ENCODE measurements at regions not wholly inside any gene's neighbourhood (a gene's known extent, or its start where the extent isn't known, plus 50 kb on each side); places are given as distances from the start of the nearest gene placed in this dataset.

- no peak for TF ChIP-seq ATF2 (IDR thresholded peaks at IDR 0.05; ENCODE audit: low read length)
- TF ChIP-seq SP2 (IDR thresholded peaks at IDR 0.05; ENCODE audit: low read length), result no peak
- TF ChIP-seq TEAD4 (IDR thresholded peaks at IDR 0.05; ENCODE audit: low read depth, low read length), result no peak
- TF ChIP-seq SRF (IDR thresholded peaks at IDR 0.05; ENCODE audit: low read depth, low read length), result no peak
Observed at GRCh38 chr1:81007024-81007423, 793.7 kb upstream of the ADGRL2 start.

All from H1 (cell line).